PC-9 (cell line): ENCODE measurements at regions not wholly inside any gene's neighbourhood (a gene's known extent, or its start where the extent isn't known, plus 50 kb on each side); places are given as distances from the start of the nearest gene placed in this dataset.

Experiments used
- EZH2 ChIP-seq: fragments of 200-600 bp; sonication (generic); IDR thresholded peaks from 2 replicates; pipeline ENCODE4 v1.8.0; 2017; ENCODE audit warnings: antibody characterized with exemption, low read depth
- TF ChIP-seq, protein P1 (sequence below): fragments of 200-600 bp; sonication (generic); conservative IDR thresholded peaks from 2 replicates; pipeline ENCODE4 v1.6.1; 2017; ENCODE audit warnings: mixed run types, antibody characterized with exemption, mild to moderate bottlenecking, moderate library complexity

DNA sequence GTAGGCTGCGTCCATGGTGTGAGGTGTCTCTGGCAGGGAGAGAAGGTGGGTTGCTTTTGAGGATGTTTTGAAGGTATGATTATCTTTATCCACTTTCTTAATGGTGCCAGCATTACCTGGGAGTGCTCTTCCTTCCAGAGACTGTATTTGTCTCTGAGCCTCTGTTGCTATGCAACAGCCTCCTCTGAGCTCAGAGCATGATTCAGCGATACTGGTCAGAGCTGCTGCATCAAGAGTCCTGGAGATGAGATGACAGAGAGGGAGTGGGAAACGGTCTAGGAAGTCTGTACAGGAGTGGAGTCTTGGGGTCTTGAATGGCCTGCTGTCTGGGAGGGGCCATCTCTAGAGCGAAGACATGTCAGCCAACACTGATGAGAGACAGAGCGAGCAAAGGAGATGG, 104.4 kb upstream of the RAB40AL start:
- no peak for TF ChIP-seq EZH2
- TF ChIP-seq, protein P1, sequence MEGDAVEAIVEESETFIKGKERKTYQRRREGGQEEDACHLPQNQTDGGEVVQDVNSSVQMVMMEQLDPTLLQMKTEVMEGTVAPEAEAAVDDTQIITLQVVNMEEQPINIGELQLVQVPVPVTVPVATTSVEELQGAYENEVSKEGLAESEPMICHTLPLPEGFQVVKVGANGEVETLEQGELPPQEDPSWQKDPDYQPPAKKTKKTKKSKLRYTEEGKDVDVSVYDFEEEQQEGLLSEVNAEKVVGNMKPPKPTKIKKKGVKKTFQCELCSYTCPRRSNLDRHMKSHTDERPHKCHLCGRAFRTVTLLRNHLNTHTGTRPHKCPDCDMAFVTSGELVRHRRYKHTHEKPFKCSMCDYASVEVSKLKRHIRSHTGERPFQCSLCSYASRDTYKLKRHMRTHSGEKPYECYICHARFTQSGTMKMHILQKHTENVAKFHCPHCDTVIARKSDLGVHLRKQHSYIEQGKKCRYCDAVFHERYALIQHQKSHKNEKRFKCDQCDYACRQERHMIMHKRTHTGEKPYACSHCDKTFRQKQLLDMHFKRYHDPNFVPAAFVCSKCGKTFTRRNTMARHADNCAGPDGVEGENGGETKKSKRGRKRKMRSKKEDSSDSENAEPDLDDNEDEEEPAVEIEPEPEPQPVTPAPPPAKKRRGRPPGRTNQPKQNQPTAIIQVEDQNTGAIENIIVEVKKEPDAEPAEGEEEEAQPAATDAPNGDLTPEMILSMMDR = no peak
